WTC11 (cell line): ENCODE measurements at regions not wholly inside any gene's neighbourhood (a gene's known extent, or its start where the extent isn't known, plus 50 kb on each side); places are given as distances from the start of the nearest gene placed in this dataset.

Experiments
- ATAC-seq: fragments of 200-7000 bp; cut with Tn5 transposase; 2 replicates; pipeline ENCODE4 v1.10.0; 2021; ENCODE audit warnings: mild to moderate bottlenecking, moderate library complexity
- CTCF ChIA-PET: fragments of 300-600 bp; sonication (Branson Sonifier 250); formaldehyde crosslinking; loops from one replicate; lab custom pipeline; 2021; ENCODE audit warnings: antibody characterized with exemption; lab: Charles Lee
- POLR2A ChIA-PET: fragments of 350-600 bp; sonication (Branson Sonifier 250); formaldehyde crosslinking; loops from one replicate; lab custom pipeline; 2021; ENCODE audit warnings: antibody characterized with exemption; lab: Charles Lee
- DNase-seq: peaks from one replicate; pipeline ENCODE4 v3.0.0; 2021; ENCODE audit warnings: low spot score
- H3K27ac Mint-ChIP-seq: 2 replicates; pipeline ENCODE4 v1.8.0; 2021; ENCODE audit warnings: mixed read lengths
- H3K27me3 Mint-ChIP-seq: 2 replicates; pipeline ENCODE4 v1.8.0; 2021; ENCODE audit warnings: low read depth, mild to moderate bottlenecking, moderate library complexity, mixed read lengths
- H3K36me3 Mint-ChIP-seq: 2 replicates; pipeline ENCODE4 v1.8.0; 2021; ENCODE audit warnings: mixed read lengths
- H3K4me1 Mint-ChIP-seq: 2 replicates; pipeline ENCODE4 v1.8.0; 2022; ENCODE audit warnings: mixed read lengths
- H3K4me3 Mint-ChIP-seq: 2 replicates; pipeline ENCODE4 v1.8.0; 2021; ENCODE audit warnings: mild to moderate bottlenecking, moderate library complexity, mixed read lengths
- H3K9me3 Mint-ChIP-seq: 2 replicates; pipeline ENCODE4 v1.8.0; 2021; ENCODE audit warnings: mixed read lengths
- CREM ChIP-seq: sonication (generic); formaldehyde crosslinking; IDR thresholded peaks from 2 replicates; pipeline ENCODE4 v1.8.1; 2022; ENCODE audit warnings: mild to moderate bottlenecking, missing genetic modification reagents, moderate library complexity
- FOXK1 ChIP-seq: sonication (generic); formaldehyde crosslinking; IDR thresholded peaks from 2 replicates; pipeline ENCODE4 v1.8.0; 2022; ENCODE audit warnings: mild to moderate bottlenecking, moderate library complexity, missing genetic modification reagents
- HMGA2 ChIP-seq: fragments of 250-450 bp; sonication (Bioruptor Pico); IDR thresholded peaks from 2 replicates; pipeline ENCODE4 v1.4.0; 2021; ENCODE audit warnings: mild to moderate bottlenecking, moderate library complexity
- SMAD4 ChIP-seq: sonication (generic); formaldehyde crosslinking; IDR thresholded peaks from 2 replicates; pipeline ENCODE4 v1.8.0; 2022; ENCODE audit warnings: mild to moderate bottlenecking, missing genetic modification reagents
- SOX15 ChIP-seq: fragments of 250-450 bp; sonication (Bioruptor Pico); IDR thresholded peaks from 2 replicates; pipeline ENCODE4 v1.9.0; 2021; ENCODE audit warnings: mild to moderate bottlenecking
- ZNF671 ChIP-seq: fragments of 250-450 bp; sonication (Bioruptor Pico); IDR thresholded peaks from 2 replicates; pipeline ENCODE4 v1.8.0; 2021; ENCODE audit warnings: mild to moderate bottlenecking
- TF ChIP-seq, protein P1 (sequence below): sonication (generic); formaldehyde crosslinking; IDR thresholded peaks from 2 replicates; pipeline ENCODE4 v1.8.1; 2023; ENCODE audit warnings: mild to moderate bottlenecking, missing genetic modification reagents, moderate library complexity
- TF ChIP-seq, protein P2 (sequence below): sonication (generic); formaldehyde crosslinking; conservative IDR thresholded peaks from 2 replicates; pipeline ENCODE4 v1.8.1; 2023; ENCODE audit warnings: mild to moderate bottlenecking, low read depth, missing genetic modification reagents, moderate library complexity
- TF ChIP-seq, protein P3 (sequence below): sonication (generic); formaldehyde crosslinking; IDR thresholded peaks from 2 replicates; pipeline ENCODE4 v1.8.1; 2022; ENCODE audit warnings: low read depth, mild to moderate bottlenecking, moderate library complexity, missing genetic modification reagents, borderline replicate concordance
- TF ChIP-seq, protein P4 (sequence below): sonication (generic); formaldehyde crosslinking; IDR thresholded peaks from 2 replicates; pipeline ENCODE4 v1.8.1; 2023; ENCODE audit warnings: mild to moderate bottlenecking, missing genetic modification reagents, moderate library complexity
- TF ChIP-seq, protein P5 (sequence below): sonication (generic); formaldehyde crosslinking; IDR thresholded peaks from 2 replicates; pipeline ENCODE4 v1.8.1; 2022; ENCODE audit warnings: low read depth, missing genetic modification reagents, borderline replicate concordance
- TF ChIP-seq, protein P6 (sequence below): sonication (generic); formaldehyde crosslinking; IDR thresholded peaks from 2 replicates; pipeline ENCODE4 v1.8.0; 2022; ENCODE audit warnings: mild to moderate bottlenecking, missing genetic modification reagents
- TF ChIP-seq, protein P7 (sequence below): fragments of 250-450 bp; sonication (Bioruptor Pico); IDR thresholded peaks from 2 replicates; pipeline ENCODE4 v1.8.0; 2021; ENCODE audit warnings: mild to moderate bottlenecking

DNA sequence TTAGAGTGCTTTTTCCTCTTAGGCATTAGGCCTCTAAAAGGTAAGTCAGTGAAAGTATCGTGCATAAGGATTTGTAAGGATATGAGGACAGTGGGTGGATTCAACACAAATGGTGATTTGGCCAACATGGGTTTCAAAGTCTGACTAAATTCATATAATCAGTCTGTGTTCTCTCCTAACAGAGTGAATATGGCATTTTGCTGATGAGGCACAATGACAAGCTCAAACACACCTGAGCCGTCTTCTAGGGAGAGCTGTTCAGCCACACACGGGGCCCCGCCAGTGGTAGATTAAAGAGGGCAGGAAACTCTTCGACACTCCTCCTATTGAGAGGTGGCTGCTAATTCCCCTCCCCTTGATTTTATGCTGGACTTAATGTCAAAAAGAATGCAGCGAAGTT lies 59.5 kb upstream of the PROKR2 start (continued):
- TF ChIP-seq, protein P1, sequence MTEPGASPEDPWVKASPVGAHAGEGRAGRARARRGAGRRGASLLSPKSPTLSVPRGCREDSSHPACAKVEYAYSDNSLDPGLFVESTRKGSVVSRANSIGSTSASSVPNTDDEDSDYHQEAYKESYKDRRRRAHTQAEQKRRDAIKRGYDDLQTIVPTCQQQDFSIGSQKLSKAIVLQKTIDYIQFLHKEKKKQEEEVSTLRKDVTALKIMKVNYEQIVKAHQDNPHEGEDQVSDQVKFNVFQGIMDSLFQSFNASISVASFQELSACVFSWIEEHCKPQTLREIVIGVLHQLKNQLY, result no peak
- TF ChIP-seq, protein P2, sequence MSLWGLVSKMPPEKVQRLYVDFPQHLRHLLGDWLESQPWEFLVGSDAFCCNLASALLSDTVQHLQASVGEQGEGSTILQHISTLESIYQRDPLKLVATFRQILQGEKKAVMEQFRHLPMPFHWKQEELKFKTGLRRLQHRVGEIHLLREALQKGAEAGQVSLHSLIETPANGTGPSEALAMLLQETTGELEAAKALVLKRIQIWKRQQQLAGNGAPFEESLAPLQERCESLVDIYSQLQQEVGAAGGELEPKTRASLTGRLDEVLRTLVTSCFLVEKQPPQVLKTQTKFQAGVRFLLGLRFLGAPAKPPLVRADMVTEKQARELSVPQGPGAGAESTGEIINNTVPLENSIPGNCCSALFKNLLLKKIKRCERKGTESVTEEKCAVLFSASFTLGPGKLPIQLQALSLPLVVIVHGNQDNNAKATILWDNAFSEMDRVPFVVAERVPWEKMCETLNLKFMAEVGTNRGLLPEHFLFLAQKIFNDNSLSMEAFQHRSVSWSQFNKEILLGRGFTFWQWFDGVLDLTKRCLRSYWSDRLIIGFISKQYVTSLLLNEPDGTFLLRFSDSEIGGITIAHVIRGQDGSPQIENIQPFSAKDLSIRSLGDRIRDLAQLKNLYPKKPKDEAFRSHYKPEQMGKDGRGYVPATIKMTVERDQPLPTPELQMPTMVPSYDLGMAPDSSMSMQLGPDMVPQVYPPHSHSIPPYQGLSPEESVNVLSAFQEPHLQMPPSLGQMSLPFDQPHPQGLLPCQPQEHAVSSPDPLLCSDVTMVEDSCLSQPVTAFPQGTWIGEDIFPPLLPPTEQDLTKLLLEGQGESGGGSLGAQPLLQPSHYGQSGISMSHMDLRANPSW (CRISPR knock-in tag), result no peak
- no peak for TF ChIP-seq FOXK1 (CRISPR knock-in tag)
- TF ChIP-seq, protein P3, sequence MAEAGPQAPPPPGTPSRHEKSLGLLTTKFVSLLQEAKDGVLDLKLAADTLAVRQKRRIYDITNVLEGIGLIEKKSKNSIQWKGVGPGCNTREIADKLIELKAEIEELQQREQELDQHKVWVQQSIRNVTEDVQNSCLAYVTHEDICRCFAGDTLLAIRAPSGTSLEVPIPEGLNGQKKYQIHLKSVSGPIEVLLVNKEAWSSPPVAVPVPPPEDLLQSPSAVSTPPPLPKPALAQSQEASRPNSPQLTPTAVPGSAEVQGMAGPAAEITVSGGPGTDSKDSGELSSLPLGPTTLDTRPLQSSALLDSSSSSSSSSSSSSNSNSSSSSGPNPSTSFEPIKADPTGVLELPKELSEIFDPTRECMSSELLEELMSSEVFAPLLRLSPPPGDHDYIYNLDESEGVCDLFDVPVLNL, result no peak

DNA sequence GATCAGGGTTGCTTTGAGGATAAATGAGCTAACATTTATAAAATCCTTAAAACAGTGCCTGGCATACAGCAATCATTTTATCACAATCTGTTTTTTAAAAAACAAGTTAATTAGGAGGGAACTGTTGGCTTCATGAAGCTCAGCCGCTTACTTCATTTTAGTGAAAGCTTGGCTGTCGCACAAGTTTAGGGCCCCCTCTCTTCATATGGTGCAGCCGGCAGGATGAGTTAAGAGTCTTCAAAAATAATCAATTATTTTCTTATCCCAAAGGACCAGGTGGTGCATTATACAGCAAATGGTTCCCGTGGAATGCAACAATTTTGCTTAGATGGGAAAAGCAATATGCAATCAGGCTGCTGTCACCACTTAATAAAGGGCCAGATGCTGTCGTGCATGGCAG lies 57.4 kb upstream of the PROKR2 start:
- TF ChIP-seq ZNF671 (CRISPR knock-in tag), result no peak
- no peak for TF ChIP-seq FOXK1 (CRISPR knock-in tag)
- TF ChIP-seq, all 79 proteins: peak for 0
- ATAC-seq, result no peak
- no peaks in the 10 kb centered on the region for H3K36me3 Mint-ChIP-seq
- ChIA-PET POLR2A (interaction anchor here (0.6 kb wide), 1 partner anchor 11 kb away, joined by 3 read pairs; no protein-coding TSS in a partner anchor), CTCF (interaction anchor here (2.1 kb wide), 1 partner anchor 29 kb away, joined by 6 read pairs; no protein-coding TSS in a partner anchor)
- H3K27ac Mint-ChIP-seq, result no peak overlapping the region
- H3K27me3 Mint-ChIP-seq, result peaks cover 9% of the 10 kb centered on the region
- DNase-seq, result no peak
- 0 out of 2 replicates have a peak, but pooled peaks cover 2% of the 10 kb centered on the region for H3K9me3 Mint-ChIP-seq
- no peaks in the 10 kb centered on the region for H3K4me1 Mint-ChIP-seq
- no peak overlapping the region for H3K4me3 Mint-ChIP-seq

DNA sequence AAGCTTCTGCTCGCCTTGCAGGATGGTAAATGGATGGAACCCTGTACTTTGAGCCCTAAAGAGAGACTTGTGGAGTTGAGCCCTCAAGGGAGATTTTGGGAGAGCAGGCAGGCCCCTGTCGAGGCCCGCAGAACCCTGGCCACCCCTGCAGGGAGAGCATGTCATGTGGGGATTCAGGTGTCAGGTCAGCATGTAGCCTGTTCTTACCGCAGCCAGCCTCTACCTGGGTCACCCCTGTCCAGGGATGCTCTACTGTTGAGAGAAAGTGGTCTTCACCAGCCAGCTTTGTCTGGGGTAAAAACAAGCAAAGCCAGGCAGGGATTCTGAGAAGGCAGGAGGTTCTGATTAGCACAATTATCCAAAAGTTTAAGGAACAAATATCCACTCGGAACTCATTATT lies 55.6 kb upstream of the PROKR2 start:
- ChIA-PET CTCF (interaction anchor here (1.0 to 2.1 kb wide), 4 partner anchors 31 to 167 kb away, joined by 3 to 6 read pairs (median 5); no protein-coding TSS in a partner anchor), POLR2A (no interaction called here)
- Mint-ChIP-seq H3K4me1 (no peaks in the 10 kb centered on the region), H3K36me3 (peaks cover under 1% of the 10 kb centered on the region), H3K27me3 (peaks cover 9% of the 10 kb centered on the region), H3K4me3 (no peak overlapping the region), H3K27ac (no peak overlapping the region), H3K9me3 (peaks cover 7% of the 10 kb centered on the region)
- ATAC-seq, result no peak
- no peak for DNase-seq
- TF ChIP-seq, protein P2 (CRISPR knock-in tag), result no peak
- TF ChIP-seq, protein P4, sequence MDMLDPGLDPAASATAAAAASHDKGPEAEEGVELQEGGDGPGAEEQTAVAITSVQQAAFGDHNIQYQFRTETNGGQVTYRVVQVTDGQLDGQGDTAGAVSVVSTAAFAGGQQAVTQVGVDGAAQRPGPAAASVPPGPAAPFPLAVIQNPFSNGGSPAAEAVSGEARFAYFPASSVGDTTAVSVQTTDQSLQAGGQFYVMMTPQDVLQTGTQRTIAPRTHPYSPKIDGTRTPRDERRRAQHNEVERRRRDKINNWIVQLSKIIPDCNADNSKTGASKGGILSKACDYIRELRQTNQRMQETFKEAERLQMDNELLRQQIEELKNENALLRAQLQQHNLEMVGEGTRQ (CRISPR knock-in tag), result no peak
- TF ChIP-seq SMAD4 (CRISPR knock-in tag) (no peak), HMGA2 (CRISPR knock-in tag) (no peak), CREM (CRISPR knock-in tag) (no peak), SOX15 (no peak)
- TF ChIP-seq, protein P5, sequence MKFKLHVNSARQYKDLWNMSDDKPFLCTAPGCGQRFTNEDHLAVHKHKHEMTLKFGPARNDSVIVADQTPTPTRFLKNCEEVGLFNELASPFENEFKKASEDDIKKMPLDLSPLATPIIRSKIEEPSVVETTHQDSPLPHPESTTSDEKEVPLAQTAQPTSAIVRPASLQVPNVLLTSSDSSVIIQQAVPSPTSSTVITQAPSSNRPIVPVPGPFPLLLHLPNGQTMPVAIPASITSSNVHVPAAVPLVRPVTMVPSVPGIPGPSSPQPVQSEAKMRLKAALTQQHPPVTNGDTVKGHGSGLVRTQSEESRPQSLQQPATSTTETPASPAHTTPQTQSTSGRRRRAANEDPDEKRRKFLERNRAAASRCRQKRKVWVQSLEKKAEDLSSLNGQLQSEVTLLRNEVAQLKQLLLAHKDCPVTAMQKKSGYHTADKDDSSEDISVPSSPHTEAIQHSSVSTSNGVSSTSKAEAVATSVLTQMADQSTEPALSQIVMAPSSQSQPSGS, result no peak
- TF ChIP-seq, protein P6, sequence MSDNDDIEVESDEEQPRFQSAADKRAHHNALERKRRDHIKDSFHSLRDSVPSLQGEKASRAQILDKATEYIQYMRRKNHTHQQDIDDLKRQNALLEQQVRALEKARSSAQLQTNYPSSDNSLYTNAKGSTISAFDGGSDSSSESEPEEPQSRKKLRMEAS, result no peak
- TF ChIP-seq, protein P7, sequence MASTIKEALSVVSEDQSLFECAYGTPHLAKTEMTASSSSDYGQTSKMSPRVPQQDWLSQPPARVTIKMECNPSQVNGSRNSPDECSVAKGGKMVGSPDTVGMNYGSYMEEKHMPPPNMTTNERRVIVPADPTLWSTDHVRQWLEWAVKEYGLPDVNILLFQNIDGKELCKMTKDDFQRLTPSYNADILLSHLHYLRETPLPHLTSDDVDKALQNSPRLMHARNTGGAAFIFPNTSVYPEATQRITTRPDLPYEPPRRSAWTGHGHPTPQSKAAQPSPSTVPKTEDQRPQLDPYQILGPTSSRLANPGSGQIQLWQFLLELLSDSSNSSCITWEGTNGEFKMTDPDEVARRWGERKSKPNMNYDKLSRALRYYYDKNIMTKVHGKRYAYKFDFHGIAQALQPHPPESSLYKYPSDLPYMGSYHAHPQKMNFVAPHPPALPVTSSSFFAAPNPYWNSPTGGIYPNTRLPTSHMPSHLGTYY (CRISPR knock-in tag), result no peak
